Spleen (tissue), 11 donors: ENCODE measurements at regions not wholly inside any gene's neighbourhood (a gene's known extent, or its start where the extent isn't known, plus 50 kb on each side); places are given as distances from the start of the nearest gene placed in this dataset.
"Not testable (repeated sequence)": the region's sequence is repeated elsewhere in the genome, so short reads cannot be mapped to it uniquely, and the experiment has no call there.

Experiments used
- DNase-seq: peaks from one replicate; pipeline ENCODE4 v3.0.0-alpha.2; 2020
- H3K27ac ChIP-seq, 8 donors: fragments of 200-600 bp; sonication (generic) in 7 of 8; 1 replicate in 4 of 8; 2 replicates in 4 of 8; pipeline versions ENCODE4 v1.5.0 to v1.8.0; 2016 to 2021; ENCODE audit warnings: inconsistent platforms in 4 of 8, mild to moderate bottlenecking in 4 of 8, moderate library complexity in 1 of 8
- H3K27me3 ChIP-seq, 7 donors: fragments of 200-600 bp; sonication (generic) in 6 of 7; replicated peaks in 1 of 7; 1 replicate in 4 of 7; 2 replicates in 3 of 7; pipeline versions ENCODE4 v1.5.0 to v1.8.0; 2016 to 2021; ENCODE audit warnings: inconsistent platforms in 3 of 7, mild to moderate bottlenecking in 1 of 7
- H3K36me3 ChIP-seq, 6 donors: fragments of 200-600 bp; sonication (generic) in 5 of 6; 1 replicate in 4 of 6; 2 replicates in 2 of 6; pipeline versions ENCODE4 v1.5.0 to v1.8.0; 2016 to 2021; ENCODE audit warnings: inconsistent platforms in 2 of 6
- H3K4me1 ChIP-seq, 6 donors: fragments of 200-600 bp; sonication (generic) in 5 of 6; 1 replicate in 3 of 6; 2 replicates in 3 of 6; pipeline versions ENCODE4 v1.5.0 to v1.8.0; 2016 to 2021; ENCODE audit warnings: inconsistent platforms in 3 of 6
- H3K4me3 ChIP-seq, 8 donors: fragments of 200-600 bp; sonication (generic) in 7 of 8; 1 replicate in 4 of 8; 2 replicates in 4 of 8; pipeline versions ENCODE4 v1.5.0 to v1.8.0; 2016 to 2021; ENCODE audit warnings: inconsistent platforms in 4 of 8, mild to moderate bottlenecking in 4 of 8, moderate library complexity in 2 of 8
- H3K9me3 ChIP-seq, 8 donors: fragments of 200-600 bp; sonication (generic) in 7 of 8; 1 replicate in 4 of 8; 2 replicates in 4 of 8; pipeline versions ENCODE4 v1.5.0 to v1.8.0; 2016 to 2021; ENCODE audit warnings: inconsistent platforms in 4 of 8
- POLR2A ChIP-seq, 3 donors: fragments of 450-650 bp; IDR thresholded peaks; one replicate each; pipeline ENCODE4 v1.5.1; 2017; ENCODE audit warnings: antibody characterized with exemption in 3 of 3, mild to moderate bottlenecking in 1 of 3
- POLR2AphosphoS5 ChIP-seq, 3 donors: sonication (generic); formaldehyde crosslinking; IDR thresholded peaks; one replicate each; pipeline ENCODE4 v1.5.1; 2017; ENCODE audit warnings: antibody characterized with exemption in 3 of 3
- WGBS, 5 donors: extraction: QIAGEN DNeasy Blood & Tissue Kit in 3 of 5; methylation state at CpG; one replicate each; pipeline versions ENCODE4 v1.1.5 to v1.1.7; 2013 to 2018; 5-methylcytosine and 5-hydroxymethylcytosine counted together
- intact Hi-C: fragments of 100-400 bp; cut with DNase I; formaldehyde crosslinking; loops from one replicate; pipeline ENCODE4 v1.15.0; 2023; ENCODE audit warnings: low total_unique reads
- TF ChIP-seq, protein P1 (sequence below), 11 experiments: fragments of 200-600 bp in 7 of 11; fragments of 450-650 bp in 4 of 11; sonication (generic) in 4 of 11; IDR thresholded peaks in 8 of 11; conservative IDR thresholded peaks in 3 of 11; 1 replicate in 7 of 11; 2 replicates in 4 of 11; pipeline versions ENCODE4 v1.4.0 to v1.8.0; 2016 to 2021; ENCODE audit warnings: antibody characterized with exemption in 11 of 11, inconsistent platforms in 4 of 11, mild to moderate bottlenecking in 1 of 11
- donor health status: healthy with polysubstance abuse.
- donor health status: DM: no; HTN: no; CAD: no; lungs with moderate emphysema.
- donor health status: DM: no; HTN: no; CAD: no.
- donor health status: Bipolar disorder and iron deficiency.
- donor health status: healthy.
- donor health status: DM: no; HTN: no; CAD: no.
- donor health status: DM: yes; HTN: yes; CAD: no.

DNA sequence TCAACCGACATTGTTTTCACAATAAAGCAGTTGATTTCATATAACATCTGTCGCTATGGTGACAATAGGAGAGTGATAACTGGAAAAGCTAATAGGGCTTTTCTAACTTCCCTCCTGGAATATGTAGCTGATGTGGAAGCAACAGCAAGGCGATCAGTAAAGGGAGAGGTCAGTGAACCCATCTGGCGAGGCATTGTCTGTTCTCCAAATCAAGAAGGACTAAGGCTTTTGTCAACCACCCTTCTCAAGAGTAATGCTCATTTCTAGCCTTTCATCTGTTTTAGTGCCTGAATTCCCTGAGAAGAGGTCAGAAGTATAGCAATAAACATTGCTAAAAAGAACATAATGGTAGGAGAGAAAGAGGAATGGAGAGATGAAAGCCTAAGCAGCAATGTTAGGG is 201.3 kb downstream of the AKAP7 start:
- H3K9me3 ChIP-seq, result no peaks in the 10 kb centered on the region
- TF ChIP-seq POLR2A (IDR thresholded peaks at IDR 0.05) (no peak), POLR2AphosphoS5 (IDR thresholded peaks at IDR 0.05) (no peak)
- TF ChIP-seq, protein P1, sequence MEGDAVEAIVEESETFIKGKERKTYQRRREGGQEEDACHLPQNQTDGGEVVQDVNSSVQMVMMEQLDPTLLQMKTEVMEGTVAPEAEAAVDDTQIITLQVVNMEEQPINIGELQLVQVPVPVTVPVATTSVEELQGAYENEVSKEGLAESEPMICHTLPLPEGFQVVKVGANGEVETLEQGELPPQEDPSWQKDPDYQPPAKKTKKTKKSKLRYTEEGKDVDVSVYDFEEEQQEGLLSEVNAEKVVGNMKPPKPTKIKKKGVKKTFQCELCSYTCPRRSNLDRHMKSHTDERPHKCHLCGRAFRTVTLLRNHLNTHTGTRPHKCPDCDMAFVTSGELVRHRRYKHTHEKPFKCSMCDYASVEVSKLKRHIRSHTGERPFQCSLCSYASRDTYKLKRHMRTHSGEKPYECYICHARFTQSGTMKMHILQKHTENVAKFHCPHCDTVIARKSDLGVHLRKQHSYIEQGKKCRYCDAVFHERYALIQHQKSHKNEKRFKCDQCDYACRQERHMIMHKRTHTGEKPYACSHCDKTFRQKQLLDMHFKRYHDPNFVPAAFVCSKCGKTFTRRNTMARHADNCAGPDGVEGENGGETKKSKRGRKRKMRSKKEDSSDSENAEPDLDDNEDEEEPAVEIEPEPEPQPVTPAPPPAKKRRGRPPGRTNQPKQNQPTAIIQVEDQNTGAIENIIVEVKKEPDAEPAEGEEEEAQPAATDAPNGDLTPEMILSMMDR (IDR thresholded peaks at IDR 0.05 in 8 of 11, conservative IDR thresholded peaks at IDR 0.05 in 3 of 11), result no peak
- DNase-seq, result no peak
- intact Hi-C loops, result no loop called here
- H3K36me3 ChIP-seq, result no peaks in the 10 kb centered on the region
- H3K27ac ChIP-seq, result no peak overlapping the region
- no peaks in the 10 kb centered on the region for H3K4me1 ChIP-seq
- H3K4me3 ChIP-seq, result no peak overlapping the region
- no peaks in the 10 kb centered on the region for H3K27me3 ChIP-seq
- WGBS, 5 donors, result 72 to 90% (median 82%) methylated on average over 4 of the region's 4 CpGs

DNA sequence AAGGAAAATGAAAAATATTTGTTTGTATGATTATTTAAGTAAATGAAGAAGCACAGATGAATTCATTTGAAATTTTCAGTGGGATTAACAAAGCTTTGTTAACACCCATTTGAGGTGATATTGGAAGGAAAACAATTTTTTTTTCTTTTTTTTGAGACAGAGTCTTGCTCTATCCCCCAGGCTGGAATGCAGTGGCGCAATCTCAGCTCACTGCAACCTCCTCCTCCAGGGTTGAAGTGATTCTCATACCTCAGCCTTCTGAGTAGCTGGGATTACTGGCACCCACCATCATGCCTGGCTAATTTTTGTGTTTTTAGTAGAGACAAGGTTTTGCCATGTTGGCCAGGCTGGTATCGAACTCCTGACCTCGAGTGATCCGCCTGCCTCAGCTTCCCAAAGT is 211.6 kb downstream of the AKAP7 start:
- 82 to 98% (median 96%) methylated on average over 4 of the region's 4 CpGs for WGBS, 5 donors
- H3K27me3 ChIP-seq, H3K4me1 ChIP-seq, intact Hi-C loops, H3K27ac ChIP-seq, H3K4me3 ChIP-seq, DNase-seq, H3K36me3 ChIP-seq, H3K9me3 ChIP-seq: not testable (repeated sequence)

DNA sequence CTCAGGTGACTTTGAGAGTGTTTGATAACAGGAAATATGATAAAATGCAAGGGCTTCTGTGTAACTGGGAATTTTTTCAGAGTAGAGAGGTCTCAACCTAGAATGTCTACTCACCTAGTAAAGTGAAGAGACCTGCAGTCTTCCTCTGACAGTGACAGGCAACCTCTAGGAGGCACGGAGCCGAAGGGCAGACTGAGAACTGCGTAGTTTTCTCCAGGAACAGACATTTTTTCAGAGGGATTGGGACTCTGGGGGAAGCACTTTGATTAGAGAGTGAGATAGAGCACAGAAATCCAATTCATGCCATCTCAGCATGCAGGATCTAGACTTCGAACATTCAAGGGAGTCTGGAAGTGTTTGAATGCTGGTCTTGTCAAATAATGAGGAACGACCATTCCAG is 213.3 kb downstream of the AKAP7 start:
- TF ChIP-seq, protein P1 (IDR thresholded peaks at IDR 0.05 in 8 of 11, conservative IDR thresholded peaks at IDR 0.05 in 3 of 11), result no peak
- intact Hi-C loops, result no loop called here

DNA sequence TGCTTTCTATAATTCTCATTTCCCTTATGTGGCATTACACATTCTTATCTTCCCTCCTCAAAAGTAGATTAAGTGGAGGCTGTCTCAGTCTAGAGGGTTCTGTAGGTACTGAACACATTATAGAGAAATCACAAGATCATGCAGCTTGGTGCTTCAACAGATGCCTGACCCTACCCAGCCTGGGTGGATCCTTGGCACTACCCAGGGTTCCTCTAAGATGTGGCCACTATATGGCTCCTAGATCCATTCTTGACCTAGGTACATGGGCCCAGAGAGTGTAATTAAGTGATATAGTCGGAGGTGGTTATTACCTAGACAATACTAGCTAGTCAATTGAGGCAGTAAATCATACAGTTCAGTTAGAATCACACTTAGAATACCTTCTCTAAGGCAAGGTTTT is 213.9 kb downstream of the AKAP7 start:
- Histone ChIP-seq H3K4me3 (no peak overlapping the region), H3K36me3 (no peaks in the 10 kb centered on the region), H3K27ac (no peak overlapping the region), H3K27me3 (no peaks in the 10 kb centered on the region), H3K9me3 (no peaks in the 10 kb centered on the region), H3K4me1 (no peaks in the 10 kb centered on the region)
- TF ChIP-seq POLR2A (IDR thresholded peaks at IDR 0.05), result no peak
- intact Hi-C loops, result no loop called here
- WGBS, 5 donors, result 33 to 89% (median 80%) methylated on average over 1 of the region's 1 CpG
- DNase-seq, result no peak

More for the DNA sequence above, 213.3 kb downstream of the AKAP7 start:
- no peak overlapping the region for H3K4me3 ChIP-seq
- no peaks in the 10 kb centered on the region for H3K9me3 ChIP-seq
- no peak overlapping the region for H3K27ac ChIP-seq
- WGBS, 5 donors, result 85 to 89% (median 86%) methylated on average over 5 of the region's 5 CpGs
- no peak for DNase-seq
- no peaks in the 10 kb centered on the region for H3K36me3 ChIP-seq
- no peaks in the 10 kb centered on the region for H3K4me1 ChIP-seq
- H3K27me3 ChIP-seq, result no peaks in the 10 kb centered on the region

DNA sequence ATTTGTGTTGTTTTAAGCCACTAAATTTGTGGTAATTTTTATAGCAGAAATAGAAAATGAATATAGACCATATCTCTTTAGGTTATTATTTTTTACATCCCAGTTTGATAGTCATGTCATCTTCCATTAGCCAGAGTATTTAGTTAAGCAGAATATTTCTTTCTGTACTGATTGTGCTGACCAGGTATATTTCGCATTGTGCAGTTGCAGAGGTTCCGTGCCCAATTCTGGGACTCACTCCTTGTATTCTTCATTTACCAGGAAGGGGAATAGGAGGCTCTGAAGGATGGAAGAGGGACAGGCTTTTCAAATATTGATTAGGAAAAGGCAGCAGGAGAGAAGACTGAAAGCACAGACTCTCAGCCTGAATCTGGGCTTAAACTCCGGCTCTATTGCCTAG is 217.8 kb downstream of the AKAP7 start:
- Histone ChIP-seq H3K4me3 (no peak overlapping the region), H3K4me1 (no peaks in the 10 kb centered on the region), H3K27me3 (no peaks in the 10 kb centered on the region), H3K27ac (no peak overlapping the region), H3K36me3 (no peaks in the 10 kb centered on the region), H3K9me3 (no peaks in the 10 kb centered on the region)
- 94 to 98% (median 96%) methylated on average over 3 of the region's 3 CpGs for WGBS, 5 donors
- intact Hi-C loops, result no loop called here
- TF ChIP-seq POLR2AphosphoS5 (IDR thresholded peaks at IDR 0.05), result no peak
- no peak for TF ChIP-seq POLR2A (IDR thresholded peaks at IDR 0.05)
- TF ChIP-seq, protein P1 (IDR thresholded peaks at IDR 0.05 in 8 of 11, conservative IDR thresholded peaks at IDR 0.05 in 3 of 11), result no peak
- no peak for DNase-seq
